ENCODE measurements at regions not wholly inside any gene's neighbourhood (a gene's known extent, or its start where the extent isn't known, plus 50 kb on each side); places are given as distances from the start of the nearest gene placed in this dataset.
"Not testable (repeated sequence)": the region's sequence is repeated elsewhere in the genome, so short reads cannot be mapped to it uniquely, and the experiment has no call there.

- no peak overlapping the region for H3K4me3 ChIP-seq (ENCODE audit: low read depth, low read length)
- no peaks in the 10 kb centered on the region for H3K27me3 ChIP-seq (ENCODE audit: control insufficient read depth, insufficient read depth, low read length)
- no peaks in the 10 kb centered on the region for H3K36me3 ChIP-seq (ENCODE audit: control insufficient read depth, insufficient read depth, low read length)
- no peak for TF ChIP-seq CTCF (IDR thresholded peaks at IDR 0.05; ENCODE audit: insufficient read depth, low read length, poor library complexity, severe bottlenecking)
- no peak for DNase-seq (ENCODE audit: low read depth)
These were observed 152.7 kb downstream of the ZNF737 start for GRCh38 chr19:20412846-20413245.

GRCh38 chr19:20397292-20397691, 168.3 kb downstream of the ZNF737 start:
- H3K27me3 ChIP-seq (ENCODE audit: control insufficient read depth, insufficient read depth, low read length): no peaks in the 10 kb centered on the region
- no peaks in the 10 kb centered on the region for H3K36me3 ChIP-seq (ENCODE audit: control insufficient read depth, insufficient read depth, low read length)
- no peak for TF ChIP-seq CTCF (IDR thresholded peaks at IDR 0.05; ENCODE audit: insufficient read depth, low read length, poor library complexity, severe bottlenecking)
- DNase-seq (ENCODE audit: low read depth): no peak
- H3K4me3 ChIP-seq (ENCODE audit: low read depth, low read length): no peak overlapping the region

- Histone ChIP-seq H3K4me3 (ENCODE audit: low read depth, low read length) (no peak overlapping the region), H3K27me3 (ENCODE audit: control insufficient read depth, insufficient read depth, low read length) (no peaks in the 10 kb centered on the region), H3K36me3 (ENCODE audit: control insufficient read depth, insufficient read depth, low read length) (no peaks in the 10 kb centered on the region)
- no peak for DNase-seq (ENCODE audit: low read depth)
- TF ChIP-seq CTCF (IDR thresholded peaks at IDR 0.05; ENCODE audit: insufficient read depth, low read length, poor library complexity, severe bottlenecking): no peak
These were observed 176.8 kb downstream of the ZNF737 start for GRCh38 chr19:20388706-20389225.

- DNase-seq (ENCODE audit: low read depth): no peak
- no peaks in the 10 kb centered on the region for H3K36me3 ChIP-seq (ENCODE audit: control insufficient read depth, insufficient read depth, low read length)
- no peak overlapping the region for H3K4me3 ChIP-seq (ENCODE audit: low read depth, low read length)
- no peaks in the 10 kb centered on the region for H3K27me3 ChIP-seq (ENCODE audit: control insufficient read depth, insufficient read depth, low read length)
- TF ChIP-seq CTCF (IDR thresholded peaks at IDR 0.05; ENCODE audit: insufficient read depth, low read length, poor library complexity, severe bottlenecking): no peak
These were observed 180.5 kb downstream of the ZNF737 start for GRCh38 chr19:20385061-20385460.

GRCh38 chr19:20371911-20372310, 193.7 kb downstream of the ZNF737 start:
- TF ChIP-seq CTCF (IDR thresholded peaks at IDR 0.05; ENCODE audit: insufficient read depth, low read length, poor library complexity, severe bottlenecking): no peak
- H3K27me3 ChIP-seq (ENCODE audit: control insufficient read depth, insufficient read depth, low read length): no peaks in the 10 kb centered on the region
- no peak for DNase-seq (ENCODE audit: low read depth)

GRCh38 chr19:20371304-20371703, 194.3 kb downstream of the ZNF737 start:
- not testable (repeated sequence) for H3K4me3 ChIP-seq (ENCODE audit: low read depth, low read length); H3K27me3 ChIP-seq (ENCODE audit: control insufficient read depth, insufficient read depth, low read length); DNase-seq (ENCODE audit: low read depth); H3K36me3 ChIP-seq (ENCODE audit: control insufficient read depth, insufficient read depth, low read length)

More at GRCh38 chr19:20371911-20372310, 193.7 kb downstream of the ZNF737 start:
- no peak overlapping the region for H3K4me3 ChIP-seq (ENCODE audit: low read depth, low read length)
- H3K36me3 ChIP-seq (ENCODE audit: control insufficient read depth, insufficient read depth, low read length): no peaks in the 10 kb centered on the region

All from kidney epithelial cell (primary cell).